Inflammatory macrophage (primary cell): ENCODE measurements at regions not wholly inside any gene's neighbourhood (a gene's known extent, or its start where the extent isn't known, plus 50 kb on each side); places are given as distances from the start of the nearest gene placed in this dataset.

Source experiments
- DNase-seq, 2 donors: peaks; one replicate each; pipeline ENCODE4 v3.0.0-alpha.2; 2020 to 2022

DNA sequence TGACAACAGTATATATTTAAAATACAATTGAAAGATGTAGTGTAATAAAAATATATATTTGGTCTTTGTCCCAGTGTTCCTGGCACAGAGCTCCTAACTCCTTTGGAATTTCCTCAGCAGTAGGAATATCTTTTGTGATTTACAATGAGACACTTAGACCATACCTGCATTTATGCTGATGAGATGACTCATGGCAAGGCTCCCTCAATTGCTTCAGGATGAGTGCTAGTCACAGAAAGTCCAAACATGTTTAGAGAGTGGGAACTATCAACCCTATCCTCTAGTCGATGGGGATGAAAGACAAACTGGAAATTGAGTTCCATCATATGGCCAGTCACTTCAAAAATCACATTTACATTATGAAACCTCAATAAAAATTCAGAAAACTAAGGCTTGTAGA is 588.3 kb upstream of the LMCD1 start:
- DNase-seq, result no peak

DNA sequence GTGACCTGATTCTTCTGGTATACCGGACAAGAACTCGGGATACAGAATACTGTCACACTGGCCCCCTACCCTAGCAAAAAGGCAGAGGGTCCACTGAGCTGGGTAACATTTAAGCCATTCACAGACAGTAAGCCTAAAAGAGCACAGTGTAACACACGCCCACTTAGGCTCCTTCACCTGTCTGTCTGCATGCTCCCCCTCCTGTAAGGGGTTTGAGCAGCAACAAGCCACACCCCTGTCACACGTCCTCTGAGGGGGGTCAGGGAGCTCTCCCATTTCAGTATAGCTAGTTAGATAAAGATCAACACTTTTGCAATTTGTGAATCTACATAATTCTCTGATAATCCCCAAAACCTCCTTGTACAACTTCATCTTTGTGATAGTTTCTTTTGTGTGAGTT is 586.3 kb upstream of the LMCD1 start:
- no peak for DNase-seq

DNA sequence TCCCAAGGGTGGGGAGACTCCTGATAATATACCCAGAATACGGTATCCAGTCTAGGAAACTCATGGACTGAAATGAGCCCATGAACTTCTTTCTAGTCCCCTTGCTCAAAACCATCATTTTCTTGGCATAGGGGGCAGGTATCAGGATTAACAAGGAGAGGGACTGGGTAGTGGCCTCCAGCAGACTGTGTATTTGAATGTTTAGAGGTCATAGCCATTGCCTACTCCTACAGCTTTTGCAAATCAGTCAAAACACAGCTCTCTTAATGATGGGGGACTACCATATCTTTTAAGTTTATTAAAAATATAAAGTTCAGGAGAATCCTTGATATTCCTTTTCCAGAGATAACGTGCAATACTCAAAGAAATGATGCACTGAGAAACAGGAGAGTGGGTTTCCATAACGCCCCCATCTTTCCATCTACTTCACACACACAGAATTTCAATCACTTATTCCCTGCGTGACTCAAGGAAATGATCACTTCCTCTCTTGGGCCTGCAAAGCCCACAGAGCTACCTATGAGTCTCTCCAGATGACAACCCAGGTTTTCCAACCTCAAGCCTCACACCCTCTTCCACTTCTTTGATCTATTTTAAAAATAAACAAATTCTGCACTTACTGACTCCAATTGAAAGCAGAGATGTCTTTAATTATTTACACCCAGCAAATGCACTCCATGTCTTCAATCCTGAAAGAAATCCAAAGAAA is 584.0 kb upstream of the LMCD1 start:
- no peak for DNase-seq

DNA sequence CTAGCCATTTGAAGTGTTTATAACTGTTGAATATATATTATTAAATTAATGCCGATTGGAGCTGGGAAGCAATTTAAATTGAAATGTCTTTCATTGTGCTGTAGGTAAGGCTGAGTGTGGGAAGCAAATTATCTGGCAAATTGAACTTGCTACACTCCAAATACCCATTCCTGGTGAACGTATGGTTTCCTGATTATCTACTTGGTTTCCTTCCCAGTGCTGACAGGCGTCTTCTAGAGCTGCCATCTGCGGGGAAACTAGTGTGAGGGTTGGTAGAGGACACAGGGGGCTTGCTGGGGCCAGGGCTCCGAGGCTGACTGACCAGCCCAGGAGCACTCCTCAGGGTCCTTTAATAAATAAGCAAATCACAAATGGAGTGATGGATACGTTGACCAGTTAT is 581.4 kb upstream of the LMCD1 start:
- no peak for DNase-seq

DNA sequence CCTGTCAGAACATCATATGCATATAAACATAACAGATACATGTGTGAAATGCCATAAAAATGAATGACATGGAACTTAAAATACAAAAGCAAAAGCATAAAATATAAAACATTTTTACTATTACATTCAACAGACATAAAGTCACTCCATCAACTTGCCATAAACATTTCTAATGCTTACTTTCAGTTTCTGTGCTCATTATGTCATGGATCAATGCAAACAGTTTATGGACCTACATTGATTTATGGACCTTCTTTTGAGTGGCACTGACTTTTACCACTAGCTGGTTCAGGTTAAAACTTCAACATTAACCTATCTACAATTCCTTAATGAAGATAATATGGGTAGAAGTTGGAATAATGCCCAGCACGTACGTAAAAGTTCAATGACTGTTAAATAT is 577.4 kb upstream of the LMCD1 start:
- DNase-seq, result no peak

DNA sequence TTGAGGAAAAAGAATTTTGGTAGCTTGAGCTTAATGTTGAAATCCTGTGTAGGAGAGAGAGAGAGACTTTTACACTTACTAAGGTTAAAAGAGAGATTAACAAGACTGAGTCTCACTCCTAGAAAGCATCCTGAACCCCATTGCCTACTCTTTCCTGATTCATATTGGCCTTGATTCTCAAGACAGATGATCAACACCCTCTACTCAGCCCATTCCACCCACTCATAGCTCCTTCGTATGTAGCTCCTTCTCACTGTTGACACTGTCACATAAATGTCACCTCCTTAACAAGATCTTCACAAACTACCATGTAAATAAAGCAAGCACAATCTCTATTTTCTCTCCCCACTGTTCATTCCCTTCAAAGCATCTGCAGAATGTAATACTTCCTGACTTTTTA is 574.6 kb upstream of the LMCD1 start:
- no peak for DNase-seq

DNA sequence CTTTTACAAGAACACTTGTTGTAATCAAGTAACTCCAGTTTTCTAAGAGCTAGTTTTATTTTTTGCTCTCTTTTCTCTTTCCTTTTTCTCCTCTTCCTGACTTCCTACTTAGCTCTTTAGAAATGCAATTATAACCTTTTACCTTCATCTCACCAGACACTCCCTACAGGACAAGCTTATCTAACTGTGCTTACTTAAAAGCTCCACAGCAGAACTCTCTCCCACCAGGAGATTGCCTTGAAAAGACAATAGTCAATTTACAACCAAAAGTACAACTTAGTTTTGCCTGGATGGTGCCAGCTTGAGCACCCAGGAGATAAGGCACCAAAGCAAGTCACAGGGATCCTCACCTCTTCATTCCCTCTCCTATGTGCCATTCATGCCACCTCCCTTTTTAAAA is 573.8 kb upstream of the LMCD1 start:
- DNase-seq, result no peak

DNA sequence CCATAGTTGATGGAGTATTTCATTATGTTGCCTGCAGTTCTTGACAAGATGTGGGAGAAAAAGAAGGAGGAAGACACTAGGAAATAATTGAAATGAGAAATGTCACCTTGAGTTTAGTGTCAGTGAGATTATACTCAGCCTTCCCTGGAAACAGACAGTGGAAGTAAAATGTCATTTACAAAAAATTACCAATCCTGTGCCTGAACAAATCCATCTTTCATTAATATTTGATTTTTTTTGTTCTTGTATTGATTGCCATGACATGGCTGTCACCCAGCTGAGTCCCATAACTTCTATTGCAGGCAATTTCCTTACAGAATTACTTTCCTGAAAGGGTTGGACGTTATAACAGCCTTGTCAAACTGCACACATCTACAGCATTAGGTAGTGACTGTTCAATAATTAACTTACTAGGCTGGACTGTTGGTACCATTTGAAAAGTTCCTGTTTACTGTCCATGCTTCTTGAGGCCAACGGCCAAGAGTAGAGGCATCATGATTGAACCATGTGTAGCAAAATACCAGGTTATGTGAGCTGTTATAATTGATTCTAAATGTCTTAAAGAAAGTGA is 572.2 kb upstream of the LMCD1 start:
- DNase-seq, result no peak

DNA sequence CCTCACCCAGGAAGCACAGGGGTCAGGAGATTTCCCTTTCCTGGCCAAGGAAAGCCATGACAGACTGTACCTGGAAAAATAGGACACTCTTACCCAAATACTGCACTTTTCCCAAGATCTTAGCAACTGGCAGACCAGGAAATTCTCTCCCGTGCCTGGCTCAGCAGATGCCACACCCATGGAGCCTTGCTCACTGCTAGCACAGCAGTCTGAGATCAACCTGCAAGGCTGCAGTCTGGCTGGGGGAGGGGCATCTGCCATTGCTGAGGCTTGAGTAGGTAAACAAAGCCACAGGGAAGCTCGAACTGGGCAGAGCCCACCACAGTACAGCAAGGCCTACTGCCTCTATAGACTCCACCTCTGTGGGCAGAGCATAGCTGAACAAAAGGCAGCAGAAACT is 567.3 kb upstream of the LMCD1 start:
- DNase-seq, result no peak

DNA sequence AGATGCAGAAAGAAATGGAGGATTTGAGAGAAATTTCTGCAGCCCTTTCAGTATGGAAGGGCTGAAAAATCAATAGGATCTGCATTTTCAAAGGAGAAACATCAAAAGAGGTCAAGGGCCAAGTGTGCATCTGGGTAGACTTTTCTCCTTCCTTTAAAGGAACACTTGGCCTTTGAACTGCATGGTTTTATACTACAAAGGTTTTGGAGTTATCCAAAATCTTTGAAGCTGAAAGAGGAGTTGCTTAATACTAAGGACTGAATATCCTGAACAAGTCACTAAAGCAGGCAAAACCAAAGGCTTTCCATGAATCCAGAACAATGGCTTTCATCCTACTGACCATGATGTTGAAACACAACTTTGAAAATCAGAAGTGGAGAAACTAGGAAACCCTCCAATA is 553.7 kb upstream of the LMCD1 start:
- no peak for DNase-seq

DNA sequence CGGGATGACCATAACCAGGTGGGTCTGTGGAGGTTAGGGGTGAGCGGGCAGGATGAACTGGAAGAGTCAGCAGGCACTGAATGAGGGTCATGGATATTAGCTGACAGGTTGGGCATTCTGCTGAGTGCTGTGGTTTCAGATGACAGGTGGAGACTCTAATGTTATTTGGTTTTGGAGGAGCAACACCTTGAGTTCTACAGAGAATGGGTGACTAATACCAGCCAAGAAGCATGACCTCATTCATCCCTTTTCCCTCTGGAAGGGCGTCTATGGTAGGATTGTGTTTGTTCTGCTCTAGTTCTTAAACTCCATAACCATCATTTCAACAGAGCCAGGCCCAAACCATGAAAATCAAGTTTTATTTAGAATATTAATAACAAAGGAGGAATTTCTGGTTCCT is 550.7 kb upstream of the LMCD1 start:
- DNase-seq, result no peak

DNA sequence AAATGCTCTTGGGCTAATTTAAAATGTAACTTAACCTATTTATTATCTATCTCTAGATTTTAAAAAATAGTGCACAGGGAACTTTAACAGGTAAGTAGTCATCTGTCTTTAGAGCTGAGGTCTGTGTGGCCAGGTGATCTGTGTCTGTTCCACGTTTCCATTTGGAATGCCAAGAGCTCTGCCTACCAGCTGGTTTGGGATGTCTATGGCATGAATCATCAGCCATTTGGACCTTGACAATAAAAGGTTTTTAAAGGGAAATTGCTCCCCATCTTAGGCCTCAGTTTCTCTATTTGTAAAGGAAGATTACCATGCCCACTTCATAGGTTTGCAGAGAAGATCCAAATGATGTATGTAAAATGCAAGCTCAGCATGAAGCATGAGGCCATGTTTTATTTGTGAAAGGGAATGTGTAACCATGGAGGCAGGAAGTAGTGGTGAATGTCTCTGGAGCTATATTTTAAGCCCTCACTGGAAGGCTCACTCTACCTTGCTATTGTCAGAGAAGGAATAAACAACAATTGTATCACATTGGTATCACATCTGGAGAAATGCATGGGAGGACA is 548.1 kb upstream of the LMCD1 start:
- no peak for DNase-seq

DNA sequence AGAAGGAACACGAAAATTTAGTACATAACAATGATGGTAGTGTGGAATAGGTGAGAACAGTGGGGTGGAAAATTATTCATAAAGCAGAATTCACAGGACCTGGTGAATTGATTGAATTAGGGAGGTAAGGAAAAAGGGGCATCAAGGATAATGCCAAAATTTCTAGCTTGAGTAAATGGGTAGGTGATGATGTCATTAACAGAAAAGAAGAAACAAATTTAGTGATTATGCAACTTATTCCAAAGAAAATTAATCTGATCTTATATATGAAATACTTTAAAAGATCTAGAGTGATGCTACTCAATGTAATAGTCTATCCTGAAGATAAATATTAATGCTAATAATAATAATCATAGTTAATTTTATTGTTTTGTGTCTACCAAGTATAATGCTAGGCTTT is 544.6 kb upstream of the LMCD1 start:
- no peak for DNase-seq

DNA sequence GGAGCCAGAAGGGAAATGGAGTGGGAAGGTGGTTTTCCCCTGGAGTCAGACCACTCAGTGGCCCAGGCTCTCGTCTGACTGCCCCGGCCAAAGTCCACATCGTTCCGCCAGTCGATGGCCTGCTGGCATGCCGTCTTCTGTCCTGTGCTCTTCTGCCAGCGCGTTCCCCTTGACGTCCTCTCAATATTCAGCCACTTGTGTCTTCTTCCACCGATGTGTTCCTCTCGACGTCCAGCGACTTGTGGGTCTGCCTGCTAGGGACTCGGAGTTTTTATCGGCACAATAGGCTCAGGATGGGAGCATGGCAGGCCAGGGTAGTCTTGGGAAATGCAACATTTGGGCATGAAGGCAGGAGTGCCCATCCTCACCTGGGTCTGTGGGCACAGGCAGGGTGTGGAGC is 542.5 kb upstream of the LMCD1 start:
- DNase-seq, result no peak

DNA sequence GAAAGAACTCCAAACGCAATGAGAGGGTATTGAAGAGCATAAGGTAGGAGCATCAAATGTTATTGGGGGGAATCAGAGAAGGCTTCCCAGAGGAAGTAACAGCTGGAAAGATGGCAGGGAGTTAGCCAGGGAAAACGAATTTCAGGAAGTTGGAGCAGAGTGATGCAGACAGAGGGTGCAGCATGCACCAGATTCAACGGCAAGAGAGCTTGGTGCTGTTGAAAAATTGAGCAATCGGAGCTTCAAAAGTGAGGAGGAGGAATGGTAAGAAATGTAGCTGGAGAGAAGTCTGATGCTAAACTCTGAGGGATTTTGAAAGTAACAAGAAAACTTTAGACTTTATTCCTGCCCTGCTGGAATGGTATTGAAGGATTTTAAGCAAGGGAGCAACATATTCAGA is 541.0 kb upstream of the LMCD1 start:
- DNase-seq, result no peak

DNA sequence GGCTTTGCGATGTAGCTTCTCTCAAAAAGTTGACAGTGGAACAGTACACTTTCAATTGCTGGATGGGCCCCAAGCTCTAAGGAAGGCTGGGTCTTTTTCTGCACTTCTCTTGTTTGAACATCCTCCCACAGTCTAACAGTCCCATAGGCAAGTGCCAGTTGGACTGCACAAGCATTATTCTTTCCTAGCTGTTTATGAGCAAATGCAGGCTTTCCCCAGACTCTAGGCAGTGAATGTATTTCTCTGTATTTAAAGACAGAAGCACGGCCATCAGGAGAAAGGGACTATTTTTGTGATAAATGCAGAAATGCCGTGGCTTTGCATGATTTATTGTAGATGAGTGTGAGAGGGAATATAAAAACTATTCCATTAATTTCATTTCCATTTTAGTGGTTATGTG is 539.3 kb upstream of the LMCD1 start:
- DNase-seq, result no peak

DNA sequence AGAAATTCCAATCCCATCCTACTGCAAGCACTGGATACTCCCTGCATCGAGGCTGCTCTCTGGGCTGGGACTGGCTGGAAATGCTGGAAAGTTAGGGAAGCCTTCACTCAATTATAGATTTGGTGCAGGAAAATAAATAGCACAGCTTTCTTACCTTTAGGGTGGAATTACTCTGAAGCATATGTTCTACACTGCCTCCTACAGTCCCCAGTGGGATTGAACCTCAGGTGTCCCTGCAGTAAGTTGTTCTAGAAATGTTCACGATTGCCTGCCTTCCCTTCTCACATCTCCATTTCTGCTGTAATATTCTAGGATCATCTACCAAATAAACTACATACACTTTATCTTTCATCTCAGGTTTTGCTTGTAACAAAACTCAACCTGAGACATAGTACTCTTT is 536.7 kb upstream of the LMCD1 start:
- DNase-seq, result no peak

DNA sequence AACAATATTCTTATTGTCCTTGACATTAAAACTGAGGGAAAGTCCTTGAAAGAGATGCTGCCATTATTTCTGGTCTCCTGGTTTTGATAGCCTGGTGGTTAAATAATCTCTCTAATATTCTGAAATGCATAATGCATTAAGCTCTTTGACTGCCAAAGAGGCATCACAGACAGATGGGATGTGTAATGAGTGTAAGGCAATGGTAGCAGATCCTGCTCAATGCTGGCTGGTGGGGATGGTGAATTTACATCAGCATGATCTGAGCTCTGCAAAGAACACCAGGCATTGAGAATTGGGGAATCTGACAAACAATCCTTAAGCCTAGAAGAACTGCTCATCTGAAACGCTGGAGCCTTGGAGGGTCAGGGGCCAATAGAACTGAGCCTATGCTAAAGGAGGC is 528.6 kb upstream of the LMCD1 start:
- no peak for DNase-seq

DNA sequence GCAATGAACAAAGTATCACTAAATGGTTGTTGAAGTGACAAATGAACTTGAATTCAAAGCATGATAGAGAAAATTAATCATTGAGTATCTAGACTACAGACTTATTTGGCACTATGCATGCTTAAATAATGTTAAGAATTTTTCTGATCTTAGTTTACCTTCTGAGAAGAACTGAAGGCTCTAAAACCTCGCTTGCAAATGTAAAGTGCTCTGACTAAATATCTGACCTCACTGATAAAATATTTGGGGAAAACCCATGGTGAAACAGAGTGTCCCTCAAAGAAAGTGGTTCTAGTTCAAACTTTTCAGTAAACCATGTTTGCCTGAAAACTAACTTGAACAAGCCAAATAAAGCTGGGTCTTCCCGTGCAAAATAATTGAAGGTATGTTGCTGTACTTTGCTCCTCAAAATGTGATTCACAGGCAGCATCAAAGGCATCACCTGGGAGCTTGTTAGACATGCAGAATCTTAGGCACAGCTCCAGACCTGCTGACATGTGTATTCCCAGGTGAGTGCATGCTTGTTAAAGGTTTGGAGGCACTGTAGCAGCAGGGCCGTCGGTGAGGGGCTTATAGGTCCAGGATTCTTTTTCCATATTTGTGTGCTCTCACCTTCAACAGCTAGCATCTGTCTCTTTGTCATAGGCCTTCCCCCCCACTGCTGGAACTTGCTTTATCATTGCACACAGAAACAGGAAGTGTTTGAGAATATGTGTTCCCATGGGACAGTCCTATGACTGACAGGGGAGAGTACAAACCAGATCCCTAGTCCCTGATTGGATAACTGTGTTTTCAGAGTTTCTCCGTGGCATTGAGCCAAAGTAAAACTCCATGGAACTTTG is 524.2 kb upstream of the LMCD1 start:
- no peak for DNase-seq

DNA sequence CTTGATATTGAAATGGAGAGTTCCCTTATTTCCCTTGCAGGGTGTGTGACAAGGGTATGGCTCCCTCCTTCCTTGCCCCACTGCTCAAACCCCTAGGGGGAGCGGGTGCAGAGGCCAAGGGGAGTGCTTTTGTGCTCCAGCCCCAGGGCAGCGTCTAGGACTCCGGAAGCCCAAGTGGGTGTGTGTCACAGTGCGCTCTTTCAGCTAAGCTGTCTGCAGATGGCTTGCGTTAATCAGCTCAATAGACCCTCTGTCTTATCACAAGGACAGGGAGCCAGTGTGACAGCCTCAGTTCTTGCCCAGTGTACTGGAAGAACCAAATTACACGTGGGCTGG is 523.6 kb upstream of the LMCD1 start:
- DNase-seq, result no peak

DNA sequence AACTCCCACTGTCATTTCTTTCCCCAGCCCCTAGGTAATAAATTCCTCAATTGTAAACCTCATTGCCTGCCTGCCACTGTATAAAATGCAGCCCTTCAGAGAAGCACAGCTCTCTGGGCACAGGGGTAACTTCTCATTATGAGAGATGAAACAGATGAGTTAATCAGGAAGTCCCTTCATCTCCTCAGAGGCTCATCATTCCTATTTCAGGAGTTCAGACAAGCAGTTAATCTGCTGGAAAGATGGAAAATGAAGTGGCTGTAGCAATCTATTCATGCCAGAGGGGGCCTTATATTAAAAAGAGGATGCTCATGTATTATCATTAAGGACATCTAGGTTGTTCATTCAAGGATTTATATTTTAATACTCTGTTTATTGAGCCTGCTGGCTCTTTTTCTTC is 519.5 kb upstream of the LMCD1 start:
- DNase-seq, result no peak

DNA sequence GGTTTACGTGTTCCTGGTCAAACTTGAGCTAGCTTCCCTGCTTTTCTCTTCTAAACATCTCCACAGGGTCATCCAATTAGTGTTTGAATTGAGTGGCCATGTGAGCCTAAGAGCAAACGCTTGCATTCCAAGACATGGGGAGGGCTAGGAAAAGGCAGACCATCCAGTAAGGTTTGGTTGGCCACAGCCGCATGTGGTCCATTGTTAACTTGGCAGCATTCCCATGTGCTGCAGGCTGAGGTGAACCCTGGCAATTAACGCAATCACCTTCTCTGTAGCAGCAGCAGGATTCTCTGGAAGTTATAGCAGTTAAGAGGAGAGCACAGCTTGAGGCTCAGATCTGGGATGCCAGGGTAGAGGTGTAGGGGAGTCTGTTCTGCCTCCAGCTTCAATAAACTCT is 502.2 kb upstream of the LMCD1 start:
- DNase-seq, result no peak

DNA sequence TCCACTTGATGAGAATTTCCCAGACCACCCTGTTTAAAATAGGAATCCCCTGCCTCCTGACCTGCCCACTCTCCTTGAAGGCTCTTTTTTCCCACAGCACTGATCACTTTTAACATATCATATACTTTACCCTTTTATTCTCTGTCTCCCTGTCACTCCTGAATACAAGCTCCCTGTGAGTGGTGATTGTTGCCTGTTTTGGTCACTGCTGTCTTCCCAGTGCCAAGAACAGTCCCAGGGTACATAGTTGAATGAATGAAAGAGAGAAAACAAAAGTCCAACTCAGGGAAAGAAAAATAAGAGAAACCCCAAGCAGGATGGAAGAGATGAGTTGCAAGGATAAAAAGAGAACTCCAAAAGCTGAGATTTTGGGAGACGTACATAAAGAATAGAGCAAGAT is 500.3 kb upstream of the LMCD1 start:
- DNase-seq, result no peak

DNA sequence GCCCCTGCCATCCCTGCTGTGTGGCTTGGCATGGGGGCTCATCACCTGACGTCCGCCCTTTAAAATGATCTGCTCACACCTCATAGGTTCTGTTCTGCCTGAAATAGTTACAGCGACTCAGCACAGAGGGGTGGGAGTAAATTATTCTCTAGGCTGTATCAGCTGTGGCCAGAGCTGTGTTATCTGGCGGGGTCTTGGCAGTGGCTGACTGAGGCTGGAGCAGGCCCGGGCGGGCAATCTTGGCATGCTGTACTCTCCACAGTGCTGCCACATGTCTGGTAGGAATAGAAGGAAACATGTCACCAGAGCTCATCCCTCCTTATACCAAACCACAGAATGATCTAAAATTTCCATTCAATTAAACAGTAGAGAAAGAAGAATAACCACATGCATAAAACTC is 499.9 kb upstream of the LMCD1 start:
- no peak for DNase-seq
